Neural cell (in vitro differentiated cells): ENCODE measurements at regions not wholly inside any gene's neighbourhood (a gene's known extent, or its start where the extent isn't known, plus 50 kb on each side); places are given as distances from the start of the nearest gene placed in this dataset.

Source experiments
- H2AFZ ChIP-seq: fragments of 200-600, 300-800 bp; sonication (generic), shearing (Covaris generic); 2 replicates; pipeline ENCODE4 v1.6.0; 2014; ENCODE audit warnings: low read depth, mild to moderate bottlenecking, antibody characterized with exemption, low read length, moderate library complexity
- H3F3A ChIP-seq: fragments of 200-600 bp; shearing (Covaris generic); 2 replicates; pipeline ENCODE4 v1.6.1; 2016; ENCODE audit warnings: mild to moderate bottlenecking, moderate library complexity, mixed read lengths, antibody characterized with exemption, low read length; ENCODE audit not compliant: insufficient read depth, poor library complexity, severe bottlenecking
- H3K27ac ChIP-seq: fragments of 200-600, 300-800 bp; sonication (generic), shearing (Covaris generic); 2 replicates; pipeline ENCODE4 v1.5.1; 2014; ENCODE audit warnings: mild to moderate bottlenecking, low read length, moderate library complexity
- H3K27me3 ChIP-seq: fragments of 300-800, 200-600 bp; sonication (generic), shearing (Covaris generic); 2 replicates; pipeline ENCODE4 v1.6.0; 2014; ENCODE audit warnings: mild to moderate bottlenecking, low read depth, low read length, moderate library complexity; ENCODE audit not compliant: insufficient read depth
- H3K36me3 ChIP-seq: fragments of 300-800, 200-600 bp; sonication (generic), shearing (Covaris generic); 2 replicates; pipeline ENCODE4 v1.5.1; 2014; ENCODE audit warnings: mild to moderate bottlenecking, antibody characterized with exemption, low read length, moderate library complexity; ENCODE audit not compliant: insufficient read depth
- H3K4me2 ChIP-seq: fragments of 300-800, 200-600 bp; sonication (generic), shearing (Covaris generic); 2 replicates; pipeline ENCODE4 v1.6.0; 2014; ENCODE audit warnings: mild to moderate bottlenecking, low read length
- H3K4me3 ChIP-seq: fragments of 300-800, 200-600 bp; sonication (generic), shearing (Covaris generic); 2 replicates; pipeline ENCODE4 v1.5.1; 2014; ENCODE audit warnings: mild to moderate bottlenecking, low read length, moderate library complexity
- H3K79me2 ChIP-seq: fragments of 200-600 bp; shearing (Covaris generic); replicated peaks from 2 replicates; pipeline ENCODE4 v1.6.0; 2014; ENCODE audit warnings: mild to moderate bottlenecking, low read length, moderate library complexity; ENCODE audit not compliant: insufficient read depth
- H3K9ac ChIP-seq: fragments of 300-800, 200-600 bp; sonication (generic), shearing (Covaris generic); 2 replicates; pipeline ENCODE4 v1.6.1; 2016; ENCODE audit warnings: mild to moderate bottlenecking, low read length, mixed read lengths
- H3K9me2 ChIP-seq: fragments of 200-600 bp; shearing (Covaris generic); 2 replicates; pipeline ENCODE4 v1.6.1; 2016; ENCODE audit warnings: mild to moderate bottlenecking, low read length, mixed read lengths; ENCODE audit not compliant: insufficient read depth
- H3K9me3 ChIP-seq: fragments of 200-600, 300-800 bp; sonication (generic), shearing (Covaris generic); 2 replicates; pipeline ENCODE4 v1.6.1; 2016; ENCODE audit warnings: mild to moderate bottlenecking, mixed run types, low read length, moderate library complexity, mixed read lengths
- H4K20me1 ChIP-seq: fragments of 200-600 bp; shearing (Covaris generic); 2 replicates; pipeline ENCODE4 v1.6.1; 2016; ENCODE audit warnings: mild to moderate bottlenecking, mixed run types; ENCODE audit not compliant: insufficient read depth
- CTCF ChIP-seq: fragments of 450-650 bp; IDR thresholded peaks from 2 replicates; pipeline ENCODE4 v1.5.1; 2014; ENCODE audit warnings: antibody characterized with exemption, mild to moderate bottlenecking, moderate library complexity; ENCODE audit not compliant: poor library complexity, severe bottlenecking
- EP300 ChIP-seq: fragments of 450-650 bp; conservative IDR thresholded peaks from 2 replicates; pipeline ENCODE4 v1.6.1; 2014; ENCODE audit warnings: antibody characterized with exemption, mild to moderate bottlenecking, moderate library complexity; ENCODE audit not compliant: poor library complexity, severe bottlenecking
- EZH2 ChIP-seq: fragments of 200-600, 300-800 bp; shearing (Covaris generic), sonication (generic); IDR thresholded peaks from 2 replicates; pipeline ENCODE4 v1.6.1; 2014; ENCODE audit warnings: antibody characterized with exemption, low read length, borderline replicate concordance, mild to moderate bottlenecking; ENCODE audit not compliant: insufficient read depth, poor library complexity, severe bottlenecking
- MXI1 ChIP-seq: fragments of 450-650 bp; conservative IDR thresholded peaks from 2 replicates; pipeline ENCODE4 v1.6.1; 2014; ENCODE audit warnings: antibody characterized with exemption, mild to moderate bottlenecking; ENCODE audit not compliant: poor library complexity, severe bottlenecking
- POLR2AphosphoS5 ChIP-seq: IDR thresholded peaks from 2 replicates; pipeline ENCODE4 v1.6.1; 2012
- RAD21 ChIP-seq: fragments of 450-650 bp; conservative IDR thresholded peaks from 2 replicates; pipeline ENCODE4 v1.6.1; 2014; ENCODE audit warnings: antibody characterized with exemption, mild to moderate bottlenecking, moderate library complexity
- REST ChIP-seq: IDR thresholded peaks from 2 replicates; pipeline ENCODE4 v1.6.1; 2012; ENCODE audit warnings: borderline replicate concordance
- SMC3 ChIP-seq: fragments of 450-650 bp; conservative IDR thresholded peaks from 2 replicates; pipeline ENCODE4 v1.6.1; 2014; ENCODE audit warnings: antibody characterized with exemption, mild to moderate bottlenecking, moderate library complexity; ENCODE audit not compliant: poor library complexity
- TAF1 ChIP-seq: IDR thresholded peaks from 2 replicates; pipeline ENCODE4 v1.6.1; 2012; ENCODE audit warnings: low read depth

- Histone ChIP-seq H3K27me3 (no peaks in the 10 kb centered on the region), H3K27ac (no peak overlapping the region), H3K9me2 (no peaks in the 10 kb centered on the region), H3K79me2 (no peaks in the 10 kb centered on the region), H3K9ac (no peak overlapping the region), H3K4me3 (no peak overlapping the region), H3K4me2 (no peak overlapping the region), H4K20me1 (no peaks in the 10 kb centered on the region), H3F3A (no peaks in the 10 kb centered on the region), H3K36me3 (no peaks in the 10 kb centered on the region), H3K9me3 (no peaks in the 10 kb centered on the region), H2AFZ (no peak overlapping the region)
- TF ChIP-seq POLR2AphosphoS5 (no peak), CTCF (no peak), EP300 (no peak), EZH2 (no peak)
These were observed 334.7 kb upstream of the MYT1L start for GRCh38 chr2:2665834-2666133.

- Histone ChIP-seq H3K9me2 (no peaks in the 10 kb centered on the region), H2AFZ (no peak overlapping the region), H3F3A (no peaks in the 10 kb centered on the region), H3K4me2 (no peak overlapping the region), H3K9me3 (no peaks in the 10 kb centered on the region), H3K36me3 (no peaks in the 10 kb centered on the region), H3K9ac (no peak overlapping the region), H4K20me1 (no peaks in the 10 kb centered on the region), H3K27ac (no peak overlapping the region), H3K4me3 (no peak overlapping the region), H3K79me2 (no peaks in the 10 kb centered on the region), H3K27me3 (no peaks in the 10 kb centered on the region)
- TF ChIP-seq EZH2: no peak
- no peak for TF ChIP-seq EP300
- TF ChIP-seq MXI1: no peak
These were observed 334.1 kb upstream of the MYT1L start for GRCh38 chr2:2664989-2665833.

- no peak overlapping the region for H2AFZ ChIP-seq
- no peak for TF ChIP-seq EP300
- TF ChIP-seq CTCF: no peak
- no peak for TF ChIP-seq RAD21
- no peak for TF ChIP-seq SMC3
- TF ChIP-seq REST: no peak
- TF ChIP-seq MXI1: no peak
- no peak for TF ChIP-seq TAF1
- no peak for TF ChIP-seq POLR2AphosphoS5
- no peak for TF ChIP-seq EZH2
These were observed 332.4 kb upstream of the MYT1L start for GRCh38 chr2:2663401-2664036.

More at GRCh38 chr2:2663401-2664036, 332.4 kb upstream of the MYT1L start:
- no peaks in the 10 kb centered on the region for H3F3A ChIP-seq
- no peak overlapping the region for H3K4me3 ChIP-seq
- H3K27me3 ChIP-seq: no peaks in the 10 kb centered on the region
- no peaks in the 10 kb centered on the region for H3K36me3 ChIP-seq
- H4K20me1 ChIP-seq: no peaks in the 10 kb centered on the region
- no peak overlapping the region for H3K4me2 ChIP-seq
- H3K79me2 ChIP-seq: no peaks in the 10 kb centered on the region
- H3K9me2 ChIP-seq: no peaks in the 10 kb centered on the region
- no peak overlapping the region for H3K9ac ChIP-seq
- H3K27ac ChIP-seq: no peak overlapping the region
- H3K9me3 ChIP-seq: no peaks in the 10 kb centered on the region
